ENCODE measurements at regions not wholly inside any gene's neighbourhood (a gene's known extent, or its start where the extent isn't known, plus 50 kb on each side); places are given as distances from the start of the nearest gene placed in this dataset.
"Not testable (repeated sequence)": the region's sequence is repeated elsewhere in the genome, so short reads cannot be mapped to it uniquely, and the experiment has no call there.

DNA sequence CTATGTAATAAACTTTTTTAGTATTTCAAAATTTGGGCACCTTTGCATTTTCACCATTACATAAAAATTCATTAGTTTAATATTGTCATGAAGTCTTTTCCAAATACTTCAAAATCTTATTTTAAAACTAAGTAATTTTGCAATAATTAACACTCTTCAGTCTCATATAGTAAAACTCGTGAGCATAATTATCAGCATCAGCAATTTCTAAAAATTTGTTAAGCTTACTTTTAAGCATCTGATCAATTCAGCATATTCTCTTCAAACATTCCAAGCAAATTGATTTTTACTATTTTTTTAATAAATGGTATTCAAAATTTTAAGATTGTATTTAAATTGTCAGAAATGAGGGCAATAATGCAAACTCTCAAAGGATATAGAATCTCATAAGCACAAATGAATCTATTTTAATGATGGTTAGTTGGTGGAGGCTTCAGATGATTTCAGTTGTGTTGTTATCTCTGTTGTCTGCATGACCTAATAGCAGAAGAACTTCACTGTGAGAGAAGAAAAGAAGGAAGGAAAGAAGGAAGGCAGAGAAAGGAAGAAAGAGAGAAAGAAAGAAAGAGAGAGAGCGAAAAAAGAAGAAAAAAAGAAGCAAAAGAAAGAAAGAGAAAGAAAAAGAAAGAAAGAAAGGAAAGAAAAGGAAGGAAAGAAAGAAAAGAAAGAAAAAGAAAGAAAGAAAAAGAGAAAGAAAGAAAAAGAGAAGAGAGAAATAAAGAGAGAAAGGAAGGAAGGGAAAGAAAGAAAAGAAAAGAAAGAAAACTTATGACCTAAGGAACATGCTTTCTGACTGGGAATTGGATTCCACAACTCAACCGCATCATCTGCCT, 860.5 kb downstream of the NCAM2 start:
- DNase-seq (ENCODE audit: low spot score): no peak

DNA sequence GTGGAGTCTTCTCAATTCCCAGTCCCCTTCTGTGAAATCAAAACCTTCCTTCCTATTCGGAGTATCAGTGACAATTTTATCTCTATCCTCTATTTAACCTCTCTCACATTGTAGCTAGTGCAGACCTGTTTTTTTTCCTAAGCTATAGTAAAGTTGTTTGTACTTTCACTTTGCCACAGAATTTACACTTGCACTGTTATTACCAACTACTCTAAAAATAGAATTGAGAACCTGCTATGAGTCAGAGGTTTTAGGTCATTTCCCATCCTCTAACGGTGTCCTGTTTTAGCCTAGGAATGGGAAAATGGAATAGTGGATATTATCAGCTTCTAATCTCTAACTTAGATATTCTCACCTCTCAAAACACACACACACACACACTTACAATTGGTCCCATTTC, 862.7 kb downstream of the NCAM2 start:
- no peak for DNase-seq (ENCODE audit: low spot score)

DNA sequence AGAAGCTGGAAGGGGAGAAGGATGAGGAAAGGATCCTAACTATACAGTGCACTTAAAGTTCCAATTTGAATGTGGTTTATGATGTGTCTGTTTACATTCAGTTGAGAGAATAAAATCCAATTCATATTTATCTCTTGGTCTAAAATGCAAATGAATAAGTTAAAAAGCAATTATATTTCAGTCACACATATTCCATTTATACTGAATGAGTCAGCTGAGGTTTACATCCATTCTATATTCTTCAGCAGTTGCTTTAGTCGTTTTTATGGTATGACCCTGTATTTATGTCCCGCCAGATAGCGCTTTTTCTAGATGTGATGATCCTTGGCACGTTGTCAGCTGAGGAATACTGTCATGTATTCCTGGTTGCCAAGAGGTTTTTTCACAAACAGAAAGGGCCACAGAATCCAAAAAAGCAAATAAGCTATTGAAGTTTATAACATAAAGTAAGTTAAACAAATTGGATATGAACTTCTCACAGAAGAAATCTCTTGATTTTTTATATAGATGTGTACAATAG, 866.2 kb downstream of the NCAM2 start:
- no peak for DNase-seq (ENCODE audit: low spot score)

DNA sequence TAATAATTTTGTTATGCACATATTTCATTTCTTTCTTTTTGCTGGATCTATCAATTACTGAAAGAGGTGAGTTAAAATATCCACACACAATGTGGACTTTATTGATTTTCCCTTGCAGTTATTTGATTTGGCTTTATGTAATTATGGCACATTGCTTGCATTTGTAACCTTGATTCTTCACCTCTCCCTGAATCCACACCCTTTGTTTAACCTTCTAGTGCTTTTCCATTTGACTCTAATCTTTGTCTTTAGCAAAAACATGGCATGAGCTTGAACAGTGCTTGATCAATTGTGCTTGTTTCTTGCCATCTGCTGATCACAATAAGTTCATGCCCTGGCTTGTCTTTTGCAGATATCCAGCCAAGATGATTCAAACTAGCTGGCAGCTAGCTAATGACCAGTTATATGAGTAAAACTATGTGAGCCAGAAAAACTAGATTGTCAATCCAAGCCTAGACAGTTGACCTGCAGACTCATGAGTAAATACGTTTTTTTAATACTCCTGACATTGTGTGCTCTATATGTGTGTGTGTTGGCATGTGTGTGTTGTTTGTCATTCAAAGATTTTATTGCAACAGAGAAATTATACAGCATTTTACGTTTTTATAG, 899.2 kb downstream of the NCAM2 start:
- no peak for DNase-seq (ENCODE audit: low spot score)

DNA sequence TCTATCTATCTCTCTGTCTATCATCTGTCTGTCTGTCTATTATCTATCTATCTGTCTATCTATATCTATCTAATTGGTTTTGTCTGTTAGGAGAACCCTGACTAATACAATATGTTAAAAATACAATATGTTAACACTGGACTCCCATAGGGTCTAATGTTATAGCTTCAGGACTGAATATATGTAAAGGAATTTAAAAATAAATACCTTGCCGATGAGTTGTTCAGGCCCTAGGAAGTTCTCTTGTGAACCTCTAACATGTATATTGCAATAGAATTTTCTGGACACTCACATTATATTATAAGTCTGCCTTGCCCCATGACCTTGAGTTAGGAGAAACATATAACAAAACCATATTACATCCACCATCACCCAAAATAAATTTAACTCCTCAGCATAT, 900.6 kb downstream of the NCAM2 start:
- no peak for DNase-seq (ENCODE audit: low spot score)

DNA sequence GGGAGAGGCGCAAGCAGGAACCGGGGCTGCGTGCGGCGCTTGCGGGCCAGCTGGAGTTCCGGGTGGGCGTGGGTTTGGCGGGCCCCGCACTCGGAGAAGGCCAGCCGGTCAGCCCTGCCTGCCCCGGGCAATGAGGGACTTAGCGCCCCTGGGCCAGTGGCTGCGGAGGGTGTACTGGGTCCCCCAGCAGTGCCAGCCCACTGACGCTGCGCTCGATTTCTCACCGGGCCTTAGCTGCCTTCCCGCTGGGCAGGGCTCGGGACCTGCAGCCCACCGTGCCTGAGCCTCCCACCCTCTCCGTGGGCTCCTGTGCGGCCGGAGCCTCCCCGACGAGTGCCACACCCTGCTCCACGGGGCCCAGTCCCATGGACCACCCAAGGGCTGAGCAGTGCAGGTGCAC, 904.2 kb downstream of the NCAM2 start:
- DNase-seq (ENCODE audit: low spot score): not testable (repeated sequence)

DNA sequence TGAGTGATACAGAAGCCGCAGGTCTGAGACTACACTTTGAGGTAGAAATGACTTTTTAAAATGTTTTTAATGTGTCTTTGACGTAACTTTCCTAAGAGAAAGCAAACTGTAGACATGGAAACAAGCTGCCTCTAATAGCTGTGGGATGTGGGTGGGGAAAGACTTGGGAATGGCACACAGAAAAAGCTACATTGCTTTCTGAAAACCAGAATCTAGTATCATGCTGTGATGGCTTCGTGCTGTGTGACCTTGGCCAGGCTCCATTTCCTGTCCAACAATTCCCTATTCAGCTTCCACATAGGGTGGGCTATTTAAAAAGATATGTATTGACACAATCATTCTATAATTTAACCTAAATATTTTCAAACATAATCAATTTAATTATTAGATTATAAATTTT, 909.1 kb downstream of the NCAM2 start:
- DNase-seq (ENCODE audit: low spot score): no peak

DNA sequence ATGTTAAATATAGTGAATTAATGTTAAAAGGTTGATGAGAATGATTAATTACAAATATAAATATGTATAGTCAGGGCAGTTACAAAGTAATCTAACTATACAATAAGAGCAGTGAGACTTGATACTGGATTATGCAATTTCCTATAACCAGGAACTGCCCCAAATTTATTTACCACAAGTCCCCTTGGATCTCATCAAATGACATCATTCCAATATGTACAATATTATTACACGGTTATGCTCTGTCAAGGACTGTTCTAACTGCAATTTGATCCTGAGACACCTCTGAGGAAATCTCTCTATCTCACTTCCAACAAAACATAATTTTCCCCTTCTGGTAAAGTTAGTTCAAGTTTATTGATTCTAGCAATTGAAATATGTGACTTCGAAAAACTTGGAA, 917.6 kb downstream of the NCAM2 start:
- no peak for DNase-seq (ENCODE audit: low spot score)

DNA sequence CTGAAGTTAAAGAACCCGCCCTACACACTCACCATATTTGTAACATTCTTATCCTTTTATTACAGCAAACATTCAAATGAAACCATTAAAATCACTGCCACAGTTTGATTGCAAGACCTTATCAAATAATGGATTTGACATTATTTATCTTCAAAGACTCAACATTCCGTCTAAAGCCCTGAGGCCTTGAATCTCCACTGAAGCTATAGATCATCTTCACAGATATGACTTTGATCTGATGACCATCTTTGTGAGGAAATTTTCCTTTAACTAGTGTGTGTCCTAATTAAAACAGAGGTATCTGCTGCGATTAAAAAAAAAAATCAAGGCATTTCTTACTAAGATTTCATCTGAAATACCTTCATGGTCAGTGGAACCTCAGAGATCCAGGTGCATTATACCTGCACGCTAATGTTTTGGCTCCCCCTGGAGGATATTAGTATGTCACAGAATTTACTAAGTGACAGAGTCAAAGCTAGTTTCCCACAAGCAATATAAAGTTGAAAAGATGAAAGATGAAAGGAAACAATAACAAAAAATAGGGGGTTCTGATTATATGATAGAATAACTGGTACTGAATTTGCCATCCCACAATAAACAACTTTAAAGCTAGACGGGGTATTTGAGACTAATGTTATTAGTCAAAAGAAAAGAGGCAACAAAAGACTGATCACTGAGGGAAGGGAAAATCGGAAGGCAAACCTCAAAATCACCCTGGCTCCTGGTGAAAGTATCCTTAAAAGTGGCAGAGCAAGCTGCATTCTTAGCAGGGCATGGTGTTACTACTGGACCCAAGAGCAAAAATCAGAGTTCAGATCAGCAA, 923.4 kb downstream of the NCAM2 start:
- no peak for DNase-seq (ENCODE audit: low spot score)

DNA sequence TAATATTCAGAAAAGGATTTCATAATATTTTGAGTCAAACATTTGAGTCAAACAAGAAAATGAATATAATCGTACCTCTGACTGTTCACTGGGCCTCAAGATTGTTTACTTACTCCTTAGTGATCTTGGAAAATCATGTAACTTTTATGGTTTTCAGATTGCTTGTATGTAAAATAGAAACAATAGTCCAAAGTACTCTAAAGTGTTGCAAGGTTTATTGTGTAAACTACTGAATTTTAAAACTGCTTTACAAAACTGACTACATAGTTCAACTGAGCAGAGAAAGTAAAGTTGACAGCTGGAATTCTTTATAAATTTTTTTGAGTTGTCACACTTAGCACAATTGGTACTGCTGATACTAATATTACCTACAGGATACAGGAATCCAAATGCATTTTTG, 931.0 kb downstream of the NCAM2 start:
- no peak for DNase-seq (ENCODE audit: low spot score)

DNA sequence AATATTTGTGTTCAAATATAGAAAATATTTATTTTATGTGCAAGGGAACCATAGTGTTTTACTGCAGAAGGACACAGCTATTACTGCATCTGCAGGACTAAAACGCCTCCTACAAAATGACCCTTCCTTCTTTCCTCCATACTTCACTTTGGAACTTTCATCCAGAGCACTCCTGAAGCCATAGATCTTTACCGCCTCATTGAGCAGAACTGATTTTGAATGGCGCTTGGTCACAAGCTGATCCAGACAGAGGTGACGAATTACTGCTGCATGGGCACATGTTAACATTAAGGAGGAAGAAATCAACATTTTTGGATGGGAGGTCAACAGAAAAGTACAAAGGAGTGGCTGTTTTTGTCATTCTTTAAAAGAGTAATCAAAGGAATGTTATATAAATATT, 931.6 kb downstream of the NCAM2 start:
- DNase-seq (ENCODE audit: low spot score): no peak

DNA sequence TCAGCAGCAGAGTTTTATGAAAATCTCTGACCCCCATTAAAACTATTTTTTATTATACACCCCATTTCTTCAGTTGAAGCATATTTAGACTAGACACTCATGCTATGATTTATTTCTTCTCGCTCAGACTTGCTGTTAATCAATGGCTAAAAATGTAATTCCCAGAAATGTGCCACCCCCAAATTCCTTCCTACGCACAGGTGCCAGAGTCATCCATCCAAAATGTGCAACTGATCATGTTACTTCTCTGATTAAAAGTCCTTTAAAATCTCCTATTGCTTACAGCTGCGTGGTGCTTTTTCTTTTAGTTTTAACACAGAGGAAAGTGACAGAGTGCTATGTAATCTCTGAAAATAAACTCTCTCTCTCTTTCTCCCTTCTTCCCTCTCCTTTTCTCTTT, 954.4 kb downstream of the NCAM2 start:
- DNase-seq (ENCODE audit: low spot score): no peak

DNA sequence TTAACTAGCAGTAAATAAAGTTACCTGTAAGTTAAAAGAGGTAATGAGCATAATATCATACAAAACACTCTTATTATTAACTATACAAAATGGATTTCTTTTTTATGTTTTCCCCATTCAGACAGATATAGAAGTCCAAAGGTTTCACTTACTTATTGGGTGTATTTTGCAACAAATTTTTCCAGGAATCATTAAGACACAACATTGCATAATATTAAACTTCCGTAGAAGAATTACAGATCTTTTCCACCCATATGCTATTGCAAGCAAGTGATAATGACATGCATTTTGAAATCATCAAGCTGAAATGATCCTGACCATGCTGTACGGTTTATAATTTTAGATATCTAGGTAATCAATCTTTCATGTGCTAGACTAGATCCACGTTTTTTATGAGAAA, 957.0 kb downstream of the NCAM2 start:
- DNase-seq (ENCODE audit: low spot score): no peak

DNA sequence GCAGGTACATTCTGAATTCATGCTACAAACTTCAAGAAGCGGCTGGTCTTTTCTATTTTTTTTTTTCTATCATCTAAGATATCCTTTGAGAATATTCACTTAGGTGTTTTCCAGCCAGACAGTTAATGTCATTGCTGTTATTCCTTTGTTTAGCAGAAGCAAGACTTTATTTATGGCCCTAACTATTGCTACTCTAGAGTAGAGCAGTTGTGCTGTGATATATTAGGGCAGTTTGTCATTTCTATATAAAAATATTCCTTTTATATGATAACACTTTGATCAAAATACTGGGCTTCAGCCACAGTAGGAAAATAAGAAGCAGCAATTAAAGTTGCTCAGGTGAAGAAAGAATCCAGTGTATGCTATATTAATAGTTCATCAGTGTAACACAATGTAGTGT, 959.3 kb downstream of the NCAM2 start:
- DNase-seq (ENCODE audit: low spot score): no peak

DNA sequence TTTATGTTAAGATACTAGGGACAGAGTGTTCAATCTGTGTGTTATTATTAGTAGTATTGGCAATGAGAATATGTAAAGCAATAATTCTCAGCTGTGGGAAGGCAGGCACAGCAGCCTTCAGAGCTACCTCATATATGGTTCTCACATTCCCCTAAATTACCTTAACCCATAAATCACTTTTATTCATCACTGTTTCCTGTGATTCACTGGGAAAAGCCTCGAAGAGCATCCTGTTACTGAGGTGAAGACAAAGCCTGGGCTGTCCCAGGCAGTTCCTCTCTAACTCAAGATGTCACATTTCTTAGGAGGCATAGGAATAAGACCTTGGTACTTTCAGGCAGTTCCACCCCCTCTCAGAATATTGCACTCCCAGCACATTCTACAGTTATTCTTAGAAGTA, 965.7 kb downstream of the NCAM2 start:
- no peak for DNase-seq (ENCODE audit: low spot score)

DNA sequence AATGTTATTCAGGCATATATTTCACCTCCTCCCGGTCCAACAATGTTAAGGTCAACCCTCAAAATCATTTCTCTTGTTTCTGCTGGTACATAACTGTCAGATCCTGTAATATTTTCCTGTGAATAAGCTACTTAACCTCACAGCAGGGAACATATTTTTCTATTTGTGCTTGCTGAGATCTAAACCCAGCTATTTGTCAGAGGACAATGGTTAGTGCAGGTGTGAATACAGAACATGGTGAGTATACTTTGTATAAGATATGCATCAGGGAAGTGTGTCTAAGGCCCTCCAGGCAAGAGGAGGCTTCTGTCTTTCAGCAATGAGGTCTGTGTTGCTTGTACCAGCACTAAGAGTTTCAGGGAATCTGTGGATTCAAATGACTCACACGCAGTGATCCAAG, 970.6 kb downstream of the NCAM2 start:
- no peak for DNase-seq (ENCODE audit: low spot score)

DNA sequence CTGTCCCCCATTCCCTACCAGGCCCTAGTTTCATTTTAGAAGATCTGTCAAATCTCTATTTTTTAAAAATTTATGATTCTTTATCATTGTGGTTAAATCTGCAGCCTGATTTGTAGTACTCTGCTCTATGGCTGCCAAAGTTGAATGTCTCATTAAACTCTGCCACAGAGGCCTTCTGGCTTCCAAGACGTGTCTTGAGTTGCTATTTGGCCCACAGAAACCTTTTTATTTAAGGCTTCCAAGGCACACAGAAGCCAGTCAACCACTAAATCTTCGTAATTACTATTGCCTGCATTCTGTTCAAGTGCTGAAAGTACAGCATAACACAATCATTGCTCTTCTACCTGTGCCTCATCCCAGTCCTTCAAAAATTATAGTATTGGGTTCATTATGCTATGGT, 971.0 kb downstream of the NCAM2 start:
- no peak for DNase-seq (ENCODE audit: low spot score)

DNA sequence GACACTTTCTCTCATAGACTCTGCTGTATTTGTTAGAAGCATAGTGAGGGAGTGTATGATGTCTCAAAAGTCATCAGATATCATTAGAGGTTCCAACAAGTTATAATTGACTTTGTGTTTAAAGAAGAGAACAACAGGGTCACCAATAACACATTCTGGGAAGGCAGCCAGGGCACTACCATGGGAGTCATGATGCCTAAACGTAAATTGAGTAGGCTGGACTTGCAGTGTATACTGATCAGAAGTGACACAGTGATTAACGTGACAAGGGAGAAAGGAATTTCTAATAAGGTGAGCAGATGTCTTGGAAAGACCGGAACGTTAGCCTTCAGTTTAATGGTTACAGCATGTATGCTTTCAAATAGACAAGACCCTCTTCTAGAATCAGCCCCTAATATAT, 973.2 kb downstream of the NCAM2 start:
- no peak for DNase-seq (ENCODE audit: low spot score)

DNA sequence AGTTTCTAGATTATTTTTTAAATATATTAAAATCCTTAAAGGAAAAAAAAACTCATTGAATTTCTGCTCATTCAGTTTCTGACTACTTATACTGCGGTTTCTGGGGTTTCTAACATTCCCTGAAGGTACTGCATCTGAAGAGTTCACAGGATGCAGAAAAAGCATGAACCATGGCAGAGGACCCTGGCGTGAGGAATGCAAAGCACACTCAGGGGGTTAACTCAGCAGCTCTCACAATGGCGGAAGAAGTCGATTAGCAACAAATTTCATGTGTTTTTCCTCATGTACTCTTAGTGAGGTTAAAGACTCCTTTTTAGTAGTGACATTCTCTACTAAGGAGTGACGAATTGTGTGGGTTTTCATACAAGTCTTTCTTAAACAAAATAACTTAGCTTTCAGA, 975.6 kb downstream of the NCAM2 start:
- no peak for DNase-seq (ENCODE audit: low spot score)

DNA sequence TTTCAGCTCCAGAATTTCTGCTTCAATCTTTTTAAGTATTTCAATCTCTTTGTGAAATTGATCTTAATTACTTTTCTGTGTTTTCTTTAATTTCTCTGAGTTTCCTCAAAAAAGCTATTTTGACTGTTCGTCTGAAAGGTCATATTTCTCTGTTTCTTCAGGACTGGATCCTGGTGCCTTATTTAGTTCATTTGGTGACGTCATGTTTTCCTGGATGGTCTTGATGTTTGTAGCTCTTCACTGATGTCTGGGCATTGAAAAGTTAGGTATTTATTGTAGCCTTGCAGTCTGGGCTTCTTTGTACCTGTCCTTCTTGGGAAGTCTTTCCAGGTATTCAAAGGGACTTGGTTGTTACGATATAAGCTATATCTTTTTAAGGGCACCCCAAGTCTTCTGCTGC, 998.7 kb downstream of the NCAM2 start:
- no peak for DNase-seq (ENCODE audit: low spot score)

DNA sequence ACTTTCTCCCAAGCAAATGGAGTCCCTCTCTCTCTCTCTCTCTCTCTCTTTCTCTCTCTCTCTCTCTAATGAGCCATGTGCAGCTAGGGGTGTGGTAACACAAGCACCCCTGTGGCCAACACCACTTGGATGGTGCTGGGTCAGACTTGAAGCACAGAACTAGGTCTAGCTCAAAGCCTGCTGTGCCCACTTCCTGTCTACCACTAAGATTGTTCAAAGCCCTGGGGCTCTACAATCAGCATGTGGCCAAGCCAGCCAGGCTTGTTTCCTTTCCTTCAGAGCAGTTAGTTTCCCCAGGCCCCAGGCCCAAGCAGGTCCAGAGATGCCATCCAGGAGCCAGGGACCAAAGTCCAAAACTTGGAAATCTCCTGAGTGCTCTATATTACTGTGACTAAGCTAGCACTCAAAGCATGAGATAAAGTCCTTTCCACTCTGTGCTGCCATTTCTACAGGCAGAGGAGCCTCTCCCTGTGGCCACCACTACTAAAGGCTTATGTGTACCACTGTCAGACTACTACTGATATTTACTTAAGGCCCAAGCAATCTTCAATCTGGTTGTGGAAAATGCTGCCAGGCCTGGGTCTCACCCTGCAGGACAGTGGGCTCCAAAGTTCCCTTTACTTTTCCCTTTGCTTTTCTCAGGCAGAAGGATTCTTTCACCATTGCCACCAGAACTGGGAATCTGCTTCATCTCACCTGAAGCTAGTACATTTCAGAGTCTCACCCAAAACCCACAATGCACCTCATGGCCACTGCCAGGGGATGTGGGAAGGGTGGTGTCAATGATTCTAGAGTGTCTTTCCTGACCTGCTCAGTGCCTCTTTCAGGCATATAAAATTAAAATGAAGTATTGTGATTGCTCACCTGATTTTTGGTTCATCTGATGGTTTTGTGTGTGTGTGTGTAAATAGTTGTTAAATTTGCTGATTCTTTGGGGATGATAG, 999.5 kb downstream of the NCAM2 start:
- no peak for DNase-seq (ENCODE audit: low spot score)

DNA sequence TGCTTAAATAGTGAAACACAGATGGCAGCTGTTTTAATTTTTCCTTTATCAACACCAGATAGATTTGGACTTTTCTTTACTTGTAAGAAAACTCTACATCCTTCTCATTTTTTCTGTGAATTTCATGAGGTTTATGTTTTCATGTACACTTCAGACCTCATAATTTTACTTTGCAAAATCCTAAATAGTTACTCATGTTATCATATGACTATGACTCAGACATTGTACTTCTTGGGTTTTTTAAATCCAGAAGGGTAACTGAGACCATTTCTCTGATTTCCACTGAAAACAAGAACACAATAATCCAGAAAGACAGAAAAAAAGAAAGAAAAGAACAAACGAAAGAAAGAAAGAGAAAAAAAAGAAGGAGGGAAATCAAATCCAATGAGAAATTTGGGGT, 1021.6 kb downstream of the NCAM2 start:
- DNase-seq (ENCODE audit: low spot score): no peak
